HK-2 (cell line): ENCODE measurements at regions not wholly inside any gene's neighbourhood (a gene's known extent, or its start where the extent isn't known, plus 50 kb on each side); places are given as distances from the start of the nearest gene placed in this dataset.

Source experiments
- DNase-seq: peaks from one replicate; pipeline ENCODE4 v3.0.0-alpha.2; 2018; ENCODE audit not compliant: unreplicated experiment

DNA sequence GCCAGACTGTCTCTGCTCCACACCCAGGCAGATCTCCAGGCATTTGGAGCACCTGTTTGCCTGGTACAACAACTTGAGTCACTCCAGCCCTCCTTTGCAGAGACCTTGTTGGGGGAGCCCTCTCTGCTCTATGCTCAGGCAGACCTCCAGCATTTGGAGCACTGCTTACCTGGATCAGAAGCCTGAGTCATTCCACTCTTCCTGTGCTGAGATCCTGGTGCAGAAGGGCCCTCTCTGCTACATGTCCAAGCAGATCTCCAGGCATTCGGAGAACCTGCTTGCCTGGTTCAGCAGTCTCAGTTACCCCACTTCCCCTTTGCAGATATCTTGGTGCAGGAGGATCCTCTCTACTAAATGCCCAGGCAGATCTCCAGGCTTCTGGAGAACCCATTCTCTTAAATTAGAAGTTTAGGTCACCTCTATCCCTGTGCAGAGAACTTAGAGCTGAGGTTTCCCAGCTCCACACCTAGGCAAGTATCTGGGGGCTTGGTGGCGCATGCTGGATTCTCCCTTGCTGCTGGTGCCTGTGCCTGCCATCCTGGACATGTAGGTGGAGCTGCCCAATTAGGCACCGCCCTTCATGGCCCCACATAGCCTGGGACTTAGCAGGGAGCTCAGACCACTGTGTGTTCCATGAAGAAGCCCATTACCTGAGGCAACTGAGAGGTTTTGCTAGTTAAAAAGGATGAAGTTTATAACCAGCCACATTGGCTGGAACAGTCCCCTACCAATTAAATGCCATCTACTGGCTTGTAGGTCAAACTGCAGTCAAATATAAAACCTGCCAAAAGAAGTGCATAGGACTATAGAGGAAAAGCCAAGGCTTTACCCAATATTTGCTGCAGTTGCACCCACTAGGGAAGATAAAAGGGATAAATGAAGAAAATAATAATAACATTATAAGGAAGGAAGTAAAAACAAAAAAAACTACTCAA lies 97.6 kb upstream of the SLITRK6 start:
- DNase-seq: no peak

DNA sequence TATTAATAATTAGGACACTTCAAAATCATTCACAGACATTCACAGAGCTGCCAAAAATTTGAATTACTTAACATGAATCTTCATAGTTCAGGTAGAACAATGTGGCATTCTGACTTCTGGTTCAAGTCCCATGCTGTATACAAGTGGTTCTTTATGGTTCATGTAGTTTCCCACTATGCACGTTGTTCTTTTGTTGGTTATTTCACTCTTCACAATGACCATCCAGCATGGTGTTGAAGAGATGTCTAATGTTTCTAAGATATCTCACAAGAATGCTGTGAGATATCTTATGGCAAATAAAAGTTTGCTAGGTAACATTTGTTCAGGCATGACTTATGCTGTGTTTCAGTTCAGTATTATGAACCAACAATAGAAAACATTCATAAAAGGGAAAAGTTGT lies 88.2 kb upstream of the SLITRK6 start:
- no peak for DNase-seq

DNA sequence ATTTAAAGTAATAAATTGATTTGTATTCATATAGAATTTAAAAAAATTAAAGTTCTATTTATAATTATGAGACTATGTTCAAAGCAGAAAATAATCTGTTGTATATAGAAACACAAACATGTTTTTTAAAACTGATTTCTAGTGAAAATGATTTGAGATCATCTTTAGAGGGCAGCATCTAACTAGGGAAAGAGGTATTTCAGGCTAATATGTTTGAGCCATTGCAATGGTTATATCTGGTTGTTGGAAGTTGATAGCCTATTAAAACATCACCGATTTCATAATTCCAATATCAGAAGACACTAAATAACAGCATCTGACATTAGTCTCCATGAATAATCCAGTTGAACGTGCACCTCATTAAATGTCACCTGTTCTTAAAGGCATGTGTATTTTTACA lies 79.8 kb upstream of the SLITRK6 start:
- DNase-seq: no peak

DNA sequence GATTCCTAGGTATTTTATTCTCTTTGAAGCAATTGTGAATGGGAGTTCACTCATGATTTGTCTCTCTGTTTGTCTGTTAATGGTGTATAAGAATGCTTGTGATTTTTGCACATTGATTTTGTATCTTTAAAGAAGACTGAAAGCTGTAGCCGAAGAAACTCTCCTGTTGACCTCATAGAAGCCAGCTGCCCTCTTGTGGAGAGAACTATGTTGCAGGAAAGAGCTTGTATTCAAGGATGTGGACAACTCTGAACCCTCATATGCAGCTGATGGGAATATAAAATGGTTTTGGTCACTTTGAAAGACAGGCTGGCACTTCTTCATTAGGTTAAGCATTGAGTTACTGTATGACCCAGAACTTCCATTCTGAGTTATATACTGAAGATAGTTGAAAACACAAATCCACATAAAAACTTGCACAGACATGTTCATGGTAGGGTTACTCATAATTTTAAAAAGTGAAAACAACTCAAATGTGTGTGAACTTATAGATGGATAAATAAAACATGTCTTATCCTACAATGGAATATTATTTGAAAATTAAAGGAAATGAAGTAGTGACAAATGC lies 65.8 kb upstream of the SLITRK6 start:
- DNase-seq: no peak

DNA sequence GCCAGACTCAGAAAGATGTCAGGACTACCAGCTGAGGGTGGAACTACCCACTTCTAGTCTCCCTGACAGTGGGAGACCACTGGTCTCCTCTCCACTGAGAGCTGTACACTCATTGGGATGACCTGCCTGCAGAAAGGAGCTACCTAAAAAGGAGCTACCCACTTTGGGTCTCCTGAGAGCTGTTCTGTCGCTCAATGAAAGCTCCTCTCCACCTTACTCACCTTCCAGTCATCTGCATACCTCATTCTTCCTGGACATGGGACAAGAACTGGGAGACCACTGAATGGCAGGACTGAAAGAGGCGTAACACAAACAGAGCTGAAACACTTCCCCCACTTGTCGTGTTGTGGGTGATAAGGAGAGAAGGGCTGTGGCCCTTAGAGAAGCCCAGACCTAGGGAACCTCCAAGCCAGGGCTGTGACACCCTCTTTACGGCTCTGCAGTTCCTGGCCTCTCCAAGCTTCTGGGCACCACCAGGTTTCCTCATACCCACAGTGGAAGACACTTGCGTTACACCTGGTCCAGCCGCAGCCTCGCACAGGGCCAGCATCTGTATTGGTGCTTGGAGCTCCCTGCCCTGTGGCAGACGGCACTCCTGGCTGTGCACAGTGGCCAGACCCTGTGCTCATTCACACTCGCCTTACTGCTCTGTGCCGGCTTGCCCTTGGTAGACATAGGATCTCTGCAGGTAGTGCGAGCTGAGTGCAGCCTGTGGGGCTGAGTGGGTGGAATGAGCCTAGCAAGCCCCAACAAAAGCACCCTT lies 54.9 kb upstream of the SLITRK6 start:
- DNase-seq: no peak

DNA sequence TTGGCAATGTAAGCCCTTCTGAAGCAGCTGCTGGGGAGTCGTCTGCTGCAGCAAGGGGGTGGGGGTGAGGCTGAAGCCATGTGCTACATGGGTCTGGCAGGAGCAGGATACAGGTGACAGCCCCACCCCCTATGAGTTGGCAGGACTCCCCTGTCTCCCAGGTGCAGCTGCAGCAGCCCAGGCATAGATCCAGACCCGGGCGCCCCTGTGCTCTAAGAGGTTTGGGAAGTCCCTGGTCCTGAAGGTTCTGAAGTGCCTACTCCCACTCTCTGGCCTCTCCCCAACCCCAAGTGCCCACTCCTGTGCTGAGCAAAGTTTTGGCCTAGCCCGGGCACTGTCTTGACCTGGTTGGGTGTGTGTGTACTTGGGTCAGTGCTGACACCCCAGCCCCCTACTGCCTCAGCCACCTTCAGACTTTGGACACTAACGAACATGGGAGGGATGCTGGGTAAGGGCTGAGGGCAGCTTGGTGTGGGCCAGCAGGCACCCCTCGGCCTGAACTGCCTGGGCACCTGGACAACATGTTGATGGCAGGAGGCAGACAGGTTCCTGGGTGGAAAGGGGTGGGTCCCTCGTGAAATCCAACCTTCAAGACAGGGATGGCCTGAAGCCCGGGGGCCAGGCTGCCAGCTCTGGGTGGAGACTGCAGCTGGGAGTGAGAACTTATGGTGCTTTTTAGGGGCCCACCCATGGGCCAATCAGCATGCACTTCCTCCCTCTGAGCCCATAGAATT lies 54.1 kb upstream of the SLITRK6 start:
- no peak for DNase-seq
